ENCODE measurements at regions not wholly inside any gene's neighbourhood (a gene's known extent, or its start where the extent isn't known, plus 50 kb on each side); places are given as distances from the start of the nearest gene placed in this dataset.

DNA sequence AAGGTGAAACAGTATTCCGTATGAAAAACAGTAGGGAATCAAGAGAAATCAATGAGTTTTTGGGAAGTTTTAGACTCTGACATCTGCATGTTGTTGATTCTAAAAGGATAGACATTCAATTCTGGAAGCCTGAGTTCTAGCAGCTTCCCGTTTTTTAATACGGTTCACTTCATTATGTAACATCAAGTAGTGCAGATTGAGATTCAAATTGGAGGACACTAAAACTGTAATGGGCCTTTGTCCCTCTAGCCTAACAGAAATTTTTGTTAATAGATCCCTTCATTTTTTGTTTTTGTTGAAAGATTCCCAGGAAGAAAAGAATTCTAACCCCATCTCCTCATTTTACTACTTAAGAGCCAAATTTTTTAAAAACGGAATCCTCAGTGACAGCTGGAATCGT lies 384.6 kb downstream of the SH3GL2 start:
- H3K4me2 ChIP-seq (ENCODE audit: low read length): no peak overlapping the region
- H3K9me3 ChIP-seq (ENCODE audit: insufficient read depth, low read depth, low read length): no peaks in the 10 kb centered on the region
- no peaks in the 10 kb centered on the region for H3K27me3 ChIP-seq (ENCODE audit: insufficient read depth, low read length)
- no peak overlapping the region for H3K27ac Mint-ChIP-seq (ENCODE audit: unreplicated experiment)
- no peaks in the 10 kb centered on the region for H3K36me3 Mint-ChIP-seq (ENCODE audit: low read depth, unreplicated experiment)
- H3K4me1 ChIP-seq (ENCODE audit: insufficient read depth, low read length): no peaks in the 10 kb centered on the region
- no peak overlapping the region for H3K4me3 ChIP-seq (ENCODE audit: insufficient read depth, low read depth, low read length)
- FAIRE-seq (no peak), DNase-seq (ENCODE audit: low read depth) (no peak)
- TF ChIP-seq, protein P1, sequence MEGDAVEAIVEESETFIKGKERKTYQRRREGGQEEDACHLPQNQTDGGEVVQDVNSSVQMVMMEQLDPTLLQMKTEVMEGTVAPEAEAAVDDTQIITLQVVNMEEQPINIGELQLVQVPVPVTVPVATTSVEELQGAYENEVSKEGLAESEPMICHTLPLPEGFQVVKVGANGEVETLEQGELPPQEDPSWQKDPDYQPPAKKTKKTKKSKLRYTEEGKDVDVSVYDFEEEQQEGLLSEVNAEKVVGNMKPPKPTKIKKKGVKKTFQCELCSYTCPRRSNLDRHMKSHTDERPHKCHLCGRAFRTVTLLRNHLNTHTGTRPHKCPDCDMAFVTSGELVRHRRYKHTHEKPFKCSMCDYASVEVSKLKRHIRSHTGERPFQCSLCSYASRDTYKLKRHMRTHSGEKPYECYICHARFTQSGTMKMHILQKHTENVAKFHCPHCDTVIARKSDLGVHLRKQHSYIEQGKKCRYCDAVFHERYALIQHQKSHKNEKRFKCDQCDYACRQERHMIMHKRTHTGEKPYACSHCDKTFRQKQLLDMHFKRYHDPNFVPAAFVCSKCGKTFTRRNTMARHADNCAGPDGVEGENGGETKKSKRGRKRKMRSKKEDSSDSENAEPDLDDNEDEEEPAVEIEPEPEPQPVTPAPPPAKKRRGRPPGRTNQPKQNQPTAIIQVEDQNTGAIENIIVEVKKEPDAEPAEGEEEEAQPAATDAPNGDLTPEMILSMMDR (IDR thresholded peaks at IDR 0.05; ENCODE audit: insufficient read depth, low read depth, low read length): no peak
- no peak for TF ChIP-seq EZH2 (IDR thresholded peaks at IDR 0.05; ENCODE audit: insufficient read depth, low read length)
- no peak overlapping the region for H3K9ac ChIP-seq (ENCODE audit: low read length)
- no peak overlapping the region for H3K27ac ChIP-seq (ENCODE audit: low read depth, low read length)
- no peaks in the 10 kb centered on the region for H4K20me1 ChIP-seq (ENCODE audit: insufficient read depth, low read length)
- H3K79me2 ChIP-seq (ENCODE audit: insufficient read depth, low read length): no peaks in the 10 kb centered on the region
- H3K27me3 Mint-ChIP-seq (ENCODE audit: low read depth, unreplicated experiment): no peaks in the 10 kb centered on the region
- H2AFZ ChIP-seq (ENCODE audit: low read depth, low read length): no peak overlapping the region
- peaks cover 4% of the 10 kb centered on the region for H3K4me1 Mint-ChIP-seq (ENCODE audit: low read depth, unreplicated experiment)
- H3K36me3 ChIP-seq (ENCODE audit: insufficient read depth, low read length): no peaks in the 10 kb centered on the region
- no peaks in the 10 kb centered on the region for H3K9me3 Mint-ChIP-seq (ENCODE audit: unreplicated experiment)
- H3K4me3 Mint-ChIP-seq (ENCODE audit: unreplicated experiment): no peak overlapping the region

DNA sequence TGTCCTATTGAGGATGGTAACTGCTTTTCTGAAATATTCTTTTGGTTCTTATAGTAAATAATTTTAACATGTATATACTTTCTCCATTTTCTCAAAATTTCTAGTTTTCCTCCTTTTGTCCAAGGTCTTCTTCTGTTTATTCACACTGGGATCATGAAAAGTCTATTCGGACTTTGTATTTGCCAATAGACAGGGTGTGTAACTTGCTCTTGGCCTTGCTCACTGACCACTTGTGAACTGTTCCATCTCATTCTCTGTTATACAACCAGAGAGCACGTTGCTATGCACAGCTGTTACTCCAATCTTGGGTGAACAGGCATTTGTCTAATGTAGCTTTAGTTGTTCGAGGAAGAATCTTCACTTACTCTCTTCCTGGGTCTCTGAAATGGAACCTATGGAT lies 388.9 kb downstream of the SH3GL2 start:
- H3K27me3 ChIP-seq (ENCODE audit: insufficient read depth, low read length): no peaks in the 10 kb centered on the region
- no peaks in the 10 kb centered on the region for H3K9me3 ChIP-seq (ENCODE audit: insufficient read depth, low read depth, low read length)
- TF ChIP-seq, protein P1 (IDR thresholded peaks at IDR 0.05; ENCODE audit: insufficient read depth, low read depth, low read length): no peak
- TF ChIP-seq EZH2 (IDR thresholded peaks at IDR 0.05; ENCODE audit: insufficient read depth, low read length): no peak
- no peaks in the 10 kb centered on the region for H3K36me3 Mint-ChIP-seq (ENCODE audit: low read depth, unreplicated experiment)
- no peak overlapping the region for H3K4me3 Mint-ChIP-seq (ENCODE audit: unreplicated experiment)
- no peaks in the 10 kb centered on the region for H3K79me2 ChIP-seq (ENCODE audit: insufficient read depth, low read length)
- FAIRE-seq: no peak
- no peak overlapping the region for H3K9ac ChIP-seq (ENCODE audit: low read length)
- no peaks in the 10 kb centered on the region for H3K4me1 ChIP-seq (ENCODE audit: insufficient read depth, low read length)
- no peak overlapping the region for H3K27ac Mint-ChIP-seq (ENCODE audit: unreplicated experiment)
- H2AFZ ChIP-seq (ENCODE audit: low read depth, low read length): no peak overlapping the region
- no peak for DNase-seq (ENCODE audit: low read depth)
- no peak overlapping the region for H3K4me3 ChIP-seq (ENCODE audit: insufficient read depth, low read depth, low read length)
- no peaks in the 10 kb centered on the region for H4K20me1 ChIP-seq (ENCODE audit: insufficient read depth, low read length)
- H3K36me3 ChIP-seq (ENCODE audit: insufficient read depth, low read length): no peaks in the 10 kb centered on the region
- H3K27me3 Mint-ChIP-seq (ENCODE audit: low read depth, unreplicated experiment): no peaks in the 10 kb centered on the region
- H3K9me3 Mint-ChIP-seq (ENCODE audit: unreplicated experiment): no peaks in the 10 kb centered on the region
- H3K4me2 ChIP-seq (ENCODE audit: low read length): no peak overlapping the region
- no peak overlapping the region for H3K27ac ChIP-seq (ENCODE audit: low read depth, low read length)
- peaks cover 2% of the 10 kb centered on the region for H3K4me1 Mint-ChIP-seq (ENCODE audit: low read depth, unreplicated experiment)

DNA sequence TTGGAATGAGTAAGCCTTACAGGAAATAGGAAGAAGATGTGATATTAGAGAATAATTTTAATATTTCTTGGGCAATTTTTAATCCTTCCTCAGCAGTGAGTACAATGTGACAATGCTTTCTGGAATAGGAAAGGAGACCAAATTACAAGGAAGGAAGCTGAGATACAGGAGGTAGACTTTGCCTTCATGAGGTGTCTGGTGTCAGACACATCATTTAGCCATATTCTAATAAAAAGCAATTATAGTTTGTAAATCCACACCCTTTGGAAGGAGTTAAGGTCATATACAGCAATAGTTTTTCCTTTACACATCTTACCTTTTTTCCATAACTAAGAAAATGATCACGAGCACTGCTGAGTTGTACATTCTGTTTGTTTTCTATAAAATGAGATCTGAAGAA lies 390.4 kb downstream of the SH3GL2 start:
- FAIRE-seq (no peak), DNase-seq (ENCODE audit: low read depth) (no peak)
- no peaks in the 10 kb centered on the region for H3K4me1 Mint-ChIP-seq (ENCODE audit: low read depth, unreplicated experiment)
- Histone ChIP-seq H3K27me3 (ENCODE audit: insufficient read depth, low read length) (no peaks in the 10 kb centered on the region), H2AFZ (ENCODE audit: low read depth, low read length) (no peak overlapping the region), H3K4me3 (ENCODE audit: insufficient read depth, low read depth, low read length) (no peak overlapping the region), H3K9me3 (ENCODE audit: insufficient read depth, low read depth, low read length) (no peaks in the 10 kb centered on the region), H4K20me1 (ENCODE audit: insufficient read depth, low read length) (no peaks in the 10 kb centered on the region), H3K27ac (ENCODE audit: low read depth, low read length) (no peak overlapping the region), H3K36me3 (ENCODE audit: insufficient read depth, low read length) (no peaks in the 10 kb centered on the region), H3K9ac (ENCODE audit: low read length) (no peak overlapping the region), H3K4me1 (ENCODE audit: insufficient read depth, low read length) (no peaks in the 10 kb centered on the region), H3K4me2 (ENCODE audit: low read length) (no peak overlapping the region), H3K79me2 (ENCODE audit: insufficient read depth, low read length) (no peaks in the 10 kb centered on the region)
- H3K27me3 Mint-ChIP-seq (ENCODE audit: low read depth, unreplicated experiment): no peaks in the 10 kb centered on the region
- no peaks in the 10 kb centered on the region for H3K9me3 Mint-ChIP-seq (ENCODE audit: unreplicated experiment)
- TF ChIP-seq EZH2 (IDR thresholded peaks at IDR 0.05; ENCODE audit: insufficient read depth, low read length): no peak
- no peaks in the 10 kb centered on the region for H3K36me3 Mint-ChIP-seq (ENCODE audit: low read depth, unreplicated experiment)
- no peak overlapping the region for H3K27ac Mint-ChIP-seq (ENCODE audit: unreplicated experiment)
- H3K4me3 Mint-ChIP-seq (ENCODE audit: unreplicated experiment): no peak overlapping the region

Data from astrocyte (in vitro differentiated cells and primary cell).